GM12891 (cell line): ENCODE measurements at regions not wholly inside any gene's neighbourhood (a gene's known extent, or its start where the extent isn't known, plus 50 kb on each side); places are given as distances from the start of the nearest gene placed in this dataset.

Experiments
- PAX5 ChIP-seq: IDR thresholded peaks from 2 replicates; pipeline ENCODE4 v1.6.1; 2011; ENCODE audit warnings: low read length, moderate library complexity, mild to moderate bottlenecking; ENCODE audit not compliant: insufficient read depth, severe bottlenecking
- POLR2A ChIP-seq: IDR thresholded peaks from 2 replicates; pipeline ENCODE4 v1.6.1; 2011; ENCODE audit warnings: low read depth, low read length, control low read depth
- POLR2AphosphoS5 ChIP-seq: IDR thresholded peaks from 2 replicates; pipeline ENCODE4 v1.6.1; 2011; ENCODE audit warnings: low read depth, low read length, control low read depth
- TAF1 ChIP-seq: IDR thresholded peaks from 2 replicates; pipeline ENCODE4 v1.6.1; 2011; ENCODE audit warnings: low read depth, low read length, control low read depth

- TF ChIP-seq POLR2AphosphoS5 (no peak), POLR2A (no peak), TAF1 (no peak), PAX5 (no peak)
Measured at GRCh38 chr9:96160168-96160567, 141.8 kb downstream of the HSD17B3 start.
